ENCODE measurements at regions not wholly inside any gene's neighbourhood (a gene's known extent, or its start where the extent isn't known, plus 50 kb on each side); places are given as distances from the start of the nearest gene placed in this dataset.

DNA sequence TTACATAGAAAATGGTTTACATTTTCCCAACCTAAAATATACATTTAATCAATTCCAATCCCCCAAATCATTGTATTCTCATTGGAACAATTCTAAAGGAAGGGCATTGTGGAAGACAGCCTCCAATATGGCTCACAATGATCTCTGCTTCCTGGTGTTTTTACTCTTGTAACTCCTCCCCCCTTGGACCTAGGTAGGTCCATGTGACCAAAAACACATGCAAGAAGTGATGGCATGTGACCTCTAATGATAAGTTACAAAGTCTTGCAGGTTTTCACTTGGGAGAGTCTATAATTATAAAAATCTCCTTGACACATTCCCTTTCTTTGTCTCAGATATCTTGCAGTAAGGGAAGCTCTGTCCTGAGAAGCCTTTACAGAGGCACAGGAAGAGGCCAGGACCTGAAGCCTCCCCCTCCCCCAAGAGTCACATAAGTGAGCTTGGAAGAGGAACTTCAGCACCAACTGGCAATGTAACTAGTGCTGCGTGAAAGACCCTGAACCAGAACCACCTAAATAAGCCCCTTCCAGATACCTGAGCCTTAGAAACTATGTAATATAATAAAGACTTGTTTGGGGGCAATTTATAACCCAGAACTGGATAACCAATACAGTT, 816.2 kb upstream of the ATXN8OS start:
- intact Hi-C loops (cut with DNase I), result no loop called here
- no peak for DNase-seq
- Histone ChIP-seq H3K4me1 (no peaks in the 10 kb centered on the region), H3K27me3 (no peaks in the 10 kb centered on the region), H3K27ac (no peak overlapping the region), H3K9me3 (no peaks in the 10 kb centered on the region), H3K4me3 (replicated peaks in 1 of 3) (no peak overlapping the region), H3K36me3 (no peaks in the 10 kb centered on the region)
- WGBS, 2 donors, result 79 to 86% methylated on average over 1 of the region's 1 CpG
- TF ChIP-seq POLR2A (IDR thresholded peaks at IDR 0.05), result no peak
- TF ChIP-seq, protein P1, sequence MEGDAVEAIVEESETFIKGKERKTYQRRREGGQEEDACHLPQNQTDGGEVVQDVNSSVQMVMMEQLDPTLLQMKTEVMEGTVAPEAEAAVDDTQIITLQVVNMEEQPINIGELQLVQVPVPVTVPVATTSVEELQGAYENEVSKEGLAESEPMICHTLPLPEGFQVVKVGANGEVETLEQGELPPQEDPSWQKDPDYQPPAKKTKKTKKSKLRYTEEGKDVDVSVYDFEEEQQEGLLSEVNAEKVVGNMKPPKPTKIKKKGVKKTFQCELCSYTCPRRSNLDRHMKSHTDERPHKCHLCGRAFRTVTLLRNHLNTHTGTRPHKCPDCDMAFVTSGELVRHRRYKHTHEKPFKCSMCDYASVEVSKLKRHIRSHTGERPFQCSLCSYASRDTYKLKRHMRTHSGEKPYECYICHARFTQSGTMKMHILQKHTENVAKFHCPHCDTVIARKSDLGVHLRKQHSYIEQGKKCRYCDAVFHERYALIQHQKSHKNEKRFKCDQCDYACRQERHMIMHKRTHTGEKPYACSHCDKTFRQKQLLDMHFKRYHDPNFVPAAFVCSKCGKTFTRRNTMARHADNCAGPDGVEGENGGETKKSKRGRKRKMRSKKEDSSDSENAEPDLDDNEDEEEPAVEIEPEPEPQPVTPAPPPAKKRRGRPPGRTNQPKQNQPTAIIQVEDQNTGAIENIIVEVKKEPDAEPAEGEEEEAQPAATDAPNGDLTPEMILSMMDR (IDR thresholded peaks at IDR 0.05), result no peak

DNA sequence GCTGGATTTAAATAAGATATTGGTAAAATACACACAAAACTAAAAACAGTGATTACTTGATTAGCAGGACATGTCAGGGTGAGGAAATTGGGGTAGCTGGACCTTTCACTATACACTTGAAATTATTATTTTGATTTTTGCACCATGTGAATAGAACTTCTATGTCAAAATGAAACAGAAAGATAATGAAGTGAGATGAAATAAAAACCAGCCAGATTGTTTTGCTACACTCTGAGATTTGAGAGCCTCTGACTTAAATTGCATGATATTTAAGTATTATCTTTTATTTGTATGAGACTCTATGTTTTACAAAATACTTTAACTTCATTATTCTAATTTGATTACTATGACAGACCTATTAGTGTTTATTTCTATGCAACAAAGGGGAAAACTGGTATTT, 819.6 kb upstream of the ATXN8OS start:
- no peak for DNase-seq
- no peaks in the 10 kb centered on the region for H3K9me3 ChIP-seq

DNA sequence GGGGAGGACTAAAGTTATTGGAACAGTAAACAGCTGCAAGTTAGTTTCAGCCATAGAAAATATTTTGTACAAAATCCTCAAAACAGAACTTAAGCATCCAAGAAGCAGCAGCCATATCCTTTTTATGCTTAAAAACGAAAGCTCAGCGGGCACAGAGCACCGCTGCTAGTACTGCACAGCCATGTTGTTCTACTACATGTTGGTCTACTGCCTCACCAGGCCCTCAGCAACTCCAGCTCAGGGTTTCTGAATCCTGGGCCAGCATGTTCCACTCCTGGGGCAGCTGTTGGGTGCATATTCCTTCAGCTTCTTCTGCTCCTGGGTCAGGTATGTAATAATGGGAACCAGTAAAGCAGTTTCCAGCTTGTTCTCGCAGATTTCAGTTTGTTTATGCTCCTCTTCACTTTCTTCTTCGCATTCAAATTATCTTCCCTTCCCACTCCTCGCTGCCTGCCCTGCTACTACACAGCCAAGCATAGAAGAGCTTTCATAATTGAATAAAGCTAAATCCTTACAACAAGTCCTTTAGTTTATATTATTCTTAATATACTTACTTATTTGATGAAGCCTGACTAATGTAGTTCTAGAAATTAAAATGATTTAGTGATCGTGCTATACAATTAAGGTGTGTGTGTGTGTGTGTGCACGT, 820.5 kb upstream of the ATXN8OS start:
- Histone ChIP-seq H3K27me3 (no peaks in the 10 kb centered on the region), H3K4me1 (no peaks in the 10 kb centered on the region), H3K9me3 (no peaks in the 10 kb centered on the region), H3K27ac (no peak overlapping the region), H3K36me3 (no peaks in the 10 kb centered on the region), H3K4me3 (replicated peaks in 1 of 3) (no peak overlapping the region)
- no peak for DNase-seq
- WGBS, 2 donors, result 87 to 94% methylated on average over 8 of the region's 8 CpGs
- no peak for TF ChIP-seq POLR2A (IDR thresholded peaks at IDR 0.05)
- TF ChIP-seq, protein P1 (IDR thresholded peaks at IDR 0.05), result no peak
- intact Hi-C loops (cut with DNase I), result no loop called here

More for the DNA sequence above, 819.6 kb upstream of the ATXN8OS start:
- Histone ChIP-seq H3K36me3 (no peaks in the 10 kb centered on the region), H3K27ac (no peak overlapping the region), H3K4me1 (no peaks in the 10 kb centered on the region), H3K27me3 (no peaks in the 10 kb centered on the region), H3K4me3 (replicated peaks in 1 of 3) (no peak overlapping the region)
- intact Hi-C loops (cut with DNase I), result no loop called here
- TF ChIP-seq POLR2A (IDR thresholded peaks at IDR 0.05), result no peak
- TF ChIP-seq, protein P1 (IDR thresholded peaks at IDR 0.05), result no peak

DNA sequence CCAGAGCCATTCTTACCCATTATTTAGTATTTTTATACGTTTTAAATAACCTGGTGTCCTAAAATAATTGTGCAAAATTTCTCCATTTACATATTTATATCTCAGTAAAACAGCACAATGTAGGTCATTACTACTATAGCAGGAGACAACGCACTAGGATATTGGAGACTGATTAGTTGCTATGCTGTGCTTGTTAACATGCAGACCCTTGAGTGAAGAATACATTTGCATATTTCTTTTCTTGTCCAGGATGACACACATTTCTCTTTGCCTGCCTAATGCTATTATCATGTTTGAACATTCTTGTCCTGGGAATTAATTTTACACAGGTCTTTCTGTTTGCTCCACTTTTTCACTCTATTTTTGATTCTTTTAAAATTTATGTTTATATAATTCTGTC, 823.8 kb upstream of the ATXN8OS start:
- Histone ChIP-seq H3K27me3 (no peaks in the 10 kb centered on the region), H3K4me3 (replicated peaks in 1 of 3) (no peak overlapping the region), H3K36me3 (no peaks in the 10 kb centered on the region), H3K9me3 (no peaks in the 10 kb centered on the region), H3K4me1 (no peaks in the 10 kb centered on the region), H3K27ac (no peak overlapping the region)
- WGBS, 2 donors, result 75 to 84% methylated on average over 2 of the region's 2 CpGs
- intact Hi-C loops (cut with DNase I), result no loop called here
- no peak for DNase-seq
- TF ChIP-seq, protein P1 (IDR thresholded peaks at IDR 0.05), result no peak
- no peak for TF ChIP-seq POLR2A (IDR thresholded peaks at IDR 0.05)

DNA sequence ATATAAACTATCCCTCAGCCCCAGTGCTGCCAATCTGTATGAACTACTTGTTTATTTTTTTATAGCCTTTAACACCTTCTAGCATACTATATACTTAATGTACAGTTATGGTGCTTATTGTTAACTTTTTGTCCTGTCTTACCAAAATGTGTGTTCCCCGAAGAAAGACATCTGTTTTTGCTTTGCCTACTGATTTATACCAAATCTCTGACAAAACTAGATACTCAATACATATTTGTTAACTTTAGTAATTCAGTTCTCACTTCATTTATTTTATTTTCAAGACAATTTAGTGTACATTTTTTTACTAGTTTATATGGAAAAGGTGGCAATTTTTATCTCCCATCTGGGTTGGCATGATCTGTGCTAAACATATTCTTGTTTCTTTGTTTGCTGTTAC, 824.3 kb upstream of the ATXN8OS start:
- no peaks in the 10 kb centered on the region for H3K9me3 ChIP-seq
- 79 to 86% methylated on average over 1 of the region's 1 CpG for WGBS, 2 donors
- intact Hi-C loops (cut with DNase I), result no loop called here
- no peaks in the 10 kb centered on the region for H3K4me1 ChIP-seq
- H3K36me3 ChIP-seq, result no peaks in the 10 kb centered on the region
- H3K27ac ChIP-seq, result no peak overlapping the region
- H3K4me3 ChIP-seq (replicated peaks in 1 of 3), result no peak overlapping the region
- no peak for TF ChIP-seq POLR2A (IDR thresholded peaks at IDR 0.05)
- TF ChIP-seq, protein P1 (IDR thresholded peaks at IDR 0.05), result no peak
- DNase-seq, result no peak
- H3K27me3 ChIP-seq, result no peaks in the 10 kb centered on the region
